ENCODE measurements at regions not wholly inside any gene's neighbourhood (a gene's known extent, or its start where the extent isn't known, plus 50 kb on each side); places are given as distances from the start of the nearest gene placed in this dataset.

- TF ChIP-seq CTCF (optimal IDR thresholded peaks at IDR 0.05 in 1 of 3, IDR thresholded peaks at IDR 0.05 in 1 of 3, conservative IDR thresholded peaks at IDR 0.05 in 1 of 3; ENCODE audit: extremely low read depth in 1 of 3, insufficient read depth in 2 of 3, low read length in 3 of 3) (peak; percentile 74 to 84 (median 80)), EZH2 (IDR thresholded peaks at IDR 0.05; ENCODE audit: low read length) (no peak)
Measured at GRCh38 chr18:61635901-61636528, 256.8 kb downstream of the RNF152 start.

Data from keratinocyte (primary cell).